GM12873 (cell line): ENCODE measurements at regions not wholly inside any gene's neighbourhood (a gene's known extent, or its start where the extent isn't known, plus 50 kb on each side); places are given as distances from the start of the nearest gene placed in this dataset.

Source experiments
- CTCF ChIP-seq: IDR thresholded peaks from 2 replicates; pipeline ENCODE4 v1.5.1; 2012; ENCODE audit warnings: low read depth, mild to moderate bottlenecking, moderate library complexity, low read length, control low read depth; ENCODE audit not compliant: insufficient read depth; ENCODE audit errors: missing control alignments

- TF ChIP-seq CTCF: no peak
Observed at GRCh38 chr14:71474301-71475265, 457.6 kb upstream of the RGS6 start.

- no peak for TF ChIP-seq CTCF
Observed at GRCh38 chr14:71475916-71476315, 456.3 kb upstream of the RGS6 start.

GRCh38 chr14:71478542-71478941, 453.7 kb upstream of the RGS6 start:
- no peak for TF ChIP-seq CTCF

GRCh38 chr14:71481021-71481654, 451.1 kb upstream of the RGS6 start:
- TF ChIP-seq CTCF: no peak

- no peak for TF ChIP-seq CTCF
Observed at GRCh38 chr14:71482671-71483070, 449.6 kb upstream of the RGS6 start.

- no peak for TF ChIP-seq CTCF
Observed at GRCh38 chr14:71483154-71483553, 449.1 kb upstream of the RGS6 start.

- TF ChIP-seq CTCF: no peak
Observed at GRCh38 chr14:71485833-71486232, 446.4 kb upstream of the RGS6 start.
